Vagina (tissue), 2 donors: ENCODE measurements at regions not wholly inside any gene's neighbourhood (a gene's known extent, or its start where the extent isn't known, plus 50 kb on each side); places are given as distances from the start of the nearest gene placed in this dataset.

Source experiments
- DNase-seq, 2 donors: peaks; one replicate each; pipeline ENCODE4 v3.0.0-alpha.2; 2017; ENCODE audit errors: extremely low spot score in 2 of 2
- H3K27ac ChIP-seq: fragments of 200-600 bp; sonication (generic); one replicate; pipeline ENCODE4 v1.5.1; 2019
- H3K27me3 ChIP-seq: fragments of 200-600 bp; sonication (generic); one replicate; pipeline ENCODE4 v1.5.1; 2019
- H3K36me3 ChIP-seq, 2 donors: fragments of 200-600 bp; sonication (generic); one replicate each; pipeline ENCODE4 v1.5.1; 2017 to 2019
- H3K4me1 ChIP-seq: fragments of 200-600 bp; sonication (generic); one replicate; pipeline ENCODE4 v1.5.1; 2019
- H3K4me3 ChIP-seq, 2 donors: fragments of 200-600 bp; sonication (generic); 1 replicate in 1 of 2; 2 replicates in 1 of 2; pipeline ENCODE4 v1.5.1; 2016 to 2019
- H3K9me3 ChIP-seq: fragments of 200-600 bp; sonication (generic); one replicate; pipeline ENCODE4 v1.5.1; 2019
- CTCF ChIP-seq, 3 experiments: fragments of 450-650 bp in 2 of 3; fragments of 200-600 bp in 1 of 3; sonication (generic) in 1 of 3; IDR thresholded peaks; one replicate each; pipeline ENCODE4 v1.5.1; 2017 to 2019; ENCODE audit warnings: antibody characterized with exemption in 3 of 3, mild to moderate bottlenecking in 2 of 3, moderate library complexity in 2 of 3
- POLR2A ChIP-seq, 2 donors: fragments of 450-650 bp; IDR thresholded peaks; one replicate each; pipeline ENCODE4 v1.6.1; 2017; ENCODE audit warnings: antibody characterized with exemption in 2 of 2, mild to moderate bottlenecking in 2 of 2, moderate library complexity in 2 of 2
- POLR2AphosphoS5 ChIP-seq, 2 donors: sonication (generic); formaldehyde crosslinking; IDR thresholded peaks; one replicate each; pipeline ENCODE4 v1.9.0; 2017; ENCODE audit warnings: antibody characterized with exemption in 2 of 2, mild to moderate bottlenecking in 2 of 2, low read depth in 1 of 2; ENCODE audit not compliant: insufficient read depth in 1 of 2
- intact Hi-C: fragments of 100-400 bp; cut with DNase I; formaldehyde crosslinking; loops from one replicate; pipeline ENCODE4 v1.15.1; 2023

GRCh38 chr22:19638282-19639015, 75.9 kb upstream of the SEPTIN5 start:
- H3K27me3 ChIP-seq, result no peaks in the 10 kb centered on the region
- no peak for DNase-seq
- H3K9me3 ChIP-seq, result no peaks in the 10 kb centered on the region
- TF ChIP-seq POLR2A (IDR thresholded peaks at IDR 0.05) (no peak), POLR2AphosphoS5 (IDR thresholded peaks at IDR 0.05; ENCODE audit: insufficient read depth in 1 of 2, low read depth in 1 of 2) (no peak), CTCF (IDR thresholded peaks at IDR 0.05) (no peak)
- H3K4me1 ChIP-seq, result no peaks in the 10 kb centered on the region
- intact Hi-C loops, result no loop called here
- H3K27ac ChIP-seq, result no peak overlapping the region
- no peak overlapping the region for H3K4me3 ChIP-seq
- no peaks in the 10 kb centered on the region for H3K36me3 ChIP-seq

- intact Hi-C loops, result no loop called here
- H3K36me3 ChIP-seq, result no peaks in the 10 kb centered on the region
- H3K27ac ChIP-seq, result no peak overlapping the region
- H3K9me3 ChIP-seq, result no peaks in the 10 kb centered on the region
- no peaks in the 10 kb centered on the region for H3K27me3 ChIP-seq
- no peak for TF ChIP-seq CTCF (IDR thresholded peaks at IDR 0.05)
- TF ChIP-seq POLR2A (IDR thresholded peaks at IDR 0.05), result no peak
- TF ChIP-seq POLR2AphosphoS5 (IDR thresholded peaks at IDR 0.05; ENCODE audit: insufficient read depth in 1 of 2, low read depth in 1 of 2), result no peak
- no peak for DNase-seq
- no peak overlapping the region for H3K4me3 ChIP-seq
- peaks cover 6% of the 10 kb centered on the region for H3K4me1 ChIP-seq
These were observed 74.6 kb upstream of the SEPTIN5 start for GRCh38 chr22:19639610-19640135.

- H3K27me3 ChIP-seq, result no peaks in the 10 kb centered on the region
- no peak overlapping the region for H3K27ac ChIP-seq
- peaks cover 6% of the 10 kb centered on the region for H3K4me1 ChIP-seq
- intact Hi-C loops, result no loop called here
- H3K36me3 ChIP-seq, result no peaks in the 10 kb centered on the region
- DNase-seq, result no peak
- no peak for TF ChIP-seq POLR2A (IDR thresholded peaks at IDR 0.05)
- TF ChIP-seq POLR2AphosphoS5 (IDR thresholded peaks at IDR 0.05; ENCODE audit: insufficient read depth in 1 of 2, low read depth in 1 of 2), result no peak
- TF ChIP-seq CTCF (IDR thresholded peaks at IDR 0.05), result no peak
- no peak overlapping the region for H3K4me3 ChIP-seq
- H3K9me3 ChIP-seq, result no peaks in the 10 kb centered on the region
These were observed 74.0 kb upstream of the SEPTIN5 start for GRCh38 chr22:19640306-19640705.

- Histone ChIP-seq H3K36me3 (no peaks in the 10 kb centered on the region), H3K27me3 (no peaks in the 10 kb centered on the region), H3K4me3 (no peak overlapping the region), H3K9me3 (no peaks in the 10 kb centered on the region), H3K4me1 (peaks cover 6% of the 10 kb centered on the region), H3K27ac (no peak overlapping the region)
- intact Hi-C loops, result no loop called here
- TF ChIP-seq POLR2A (IDR thresholded peaks at IDR 0.05) (no peak), CTCF (IDR thresholded peaks at IDR 0.05) (no peak), POLR2AphosphoS5 (IDR thresholded peaks at IDR 0.05; ENCODE audit: insufficient read depth in 1 of 2, low read depth in 1 of 2) (no peak)
- no peak for DNase-seq
These were observed 72.9 kb upstream of the SEPTIN5 start for GRCh38 chr22:19641254-19641982.
